ENCODE measurements at regions not wholly inside any gene's neighbourhood (a gene's known extent, or its start where the extent isn't known, plus 50 kb on each side); places are given as distances from the start of the nearest gene placed in this dataset.

GRCh38 chr11:76298255-76298654 lies 82.7 kb downstream of the THAP12 start:
- DNase-seq (ENCODE audit: low spot score), result no peak

- no peak for DNase-seq (ENCODE audit: low spot score)
These were observed 84.0 kb downstream of the THAP12 start for GRCh38 chr11:76296731-76297542.

- DNase-seq (ENCODE audit: low spot score), result no peak
These were observed 86.9 kb upstream of the WNT11 start for GRCh38 chr11:76293189-76293631.

GRCh38 chr11:76292583-76293188 lies 86.4 kb upstream of the WNT11 start:
- no peak for DNase-seq (ENCODE audit: low spot score)

GRCh38 chr11:76291576-76292526 lies 85.5 kb upstream of the WNT11 start:
- no peak for DNase-seq (ENCODE audit: low spot score)

- no peak for DNase-seq (ENCODE audit: low spot score)
These were observed 82.1 kb upstream of the WNT11 start for GRCh38 chr11:76288166-76288980.

- no peak for DNase-seq (ENCODE audit: low spot score)
These were observed 80.9 kb upstream of the WNT11 start for GRCh38 chr11:76287227-76287626.

- no peak for DNase-seq (ENCODE audit: low spot score)
These were observed 79.2 kb upstream of the WNT11 start for GRCh38 chr11:76285397-76286104.

GRCh38 chr11:76284161-76284560 lies 77.9 kb upstream of the WNT11 start:
- DNase-seq (ENCODE audit: low spot score), result no peak

- DNase-seq (ENCODE audit: low spot score), result no peak
These were observed 76.7 kb upstream of the WNT11 start for GRCh38 chr11:76282811-76283595.

GRCh38 chr11:76282172-76282571 lies 75.9 kb upstream of the WNT11 start:
- DNase-seq (ENCODE audit: low spot score), result no peak

GRCh38 chr11:76281558-76281906 lies 75.2 kb upstream of the WNT11 start:
- DNase-seq (ENCODE audit: low spot score), result no peak

- DNase-seq (ENCODE audit: low spot score), result no peak
These were observed 74.7 kb upstream of the WNT11 start for GRCh38 chr11:76280882-76281557.

GRCh38 chr11:76280151-76280881 lies 74.0 kb upstream of the WNT11 start:
- no peak for DNase-seq (ENCODE audit: low spot score)

GRCh38 chr11:76279646-76280045 lies 73.3 kb upstream of the WNT11 start:
- no peak for DNase-seq (ENCODE audit: low spot score)

GRCh38 chr11:76279038-76279437 lies 72.7 kb upstream of the WNT11 start:
- DNase-seq (ENCODE audit: low spot score), result no peak

- no peak for DNase-seq (ENCODE audit: low spot score)
These were observed 72.2 kb upstream of the WNT11 start for GRCh38 chr11:76278526-76278925.

- no peak for DNase-seq (ENCODE audit: low spot score)
These were observed 71.2 kb upstream of the WNT11 start for GRCh38 chr11:76277298-76278175.
